GM12874 (cell line): ENCODE measurements at regions not wholly inside any gene's neighbourhood (a gene's known extent, or its start where the extent isn't known, plus 50 kb on each side); places are given as distances from the start of the nearest gene placed in this dataset.

ENCODE experiments used
- TF ChIP-seq, protein P1 (sequence below): IDR thresholded peaks from 2 replicates; pipeline ENCODE4 v1.5.1; 2011; ENCODE audit warnings: low read depth, mild to moderate bottlenecking, control low read depth, low read length, moderate library complexity; ENCODE audit not compliant: insufficient read depth

DNA sequence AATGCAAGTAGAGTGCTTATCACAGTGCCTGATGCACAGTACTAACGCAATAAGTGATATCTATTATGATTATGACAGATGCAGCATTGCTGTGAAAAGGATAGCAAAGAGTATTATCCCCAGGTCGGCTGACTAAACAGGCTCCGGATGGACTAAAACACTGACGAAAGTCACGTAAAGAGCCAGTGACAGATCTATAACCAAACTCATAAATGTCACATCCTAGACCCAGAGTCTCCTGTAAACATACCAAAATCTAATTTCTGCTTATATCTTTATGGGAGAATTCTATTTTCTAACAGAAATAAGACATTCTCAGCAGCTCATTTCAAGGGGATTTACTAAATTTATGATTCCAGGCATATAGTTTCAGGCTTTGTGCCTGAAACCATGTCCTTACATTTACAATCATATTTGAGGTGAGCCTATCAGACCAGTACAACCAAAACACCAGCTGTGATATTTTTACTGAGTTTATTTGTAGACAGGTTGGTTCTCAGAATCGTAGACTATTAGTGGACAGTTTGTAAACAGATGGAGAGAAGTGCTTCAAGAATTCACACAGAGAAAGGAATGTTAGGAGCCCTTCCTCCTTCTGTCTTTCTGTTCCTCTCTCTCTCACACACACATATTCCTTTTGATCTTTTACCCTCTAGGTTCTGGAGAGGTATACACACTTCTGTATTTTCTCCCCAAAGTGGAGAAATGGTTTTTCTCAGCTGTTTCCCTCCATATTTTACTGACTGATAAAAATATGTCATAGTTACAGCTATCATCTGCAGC is 52.4 kb upstream of the WDR26 start:
- TF ChIP-seq, protein P1, sequence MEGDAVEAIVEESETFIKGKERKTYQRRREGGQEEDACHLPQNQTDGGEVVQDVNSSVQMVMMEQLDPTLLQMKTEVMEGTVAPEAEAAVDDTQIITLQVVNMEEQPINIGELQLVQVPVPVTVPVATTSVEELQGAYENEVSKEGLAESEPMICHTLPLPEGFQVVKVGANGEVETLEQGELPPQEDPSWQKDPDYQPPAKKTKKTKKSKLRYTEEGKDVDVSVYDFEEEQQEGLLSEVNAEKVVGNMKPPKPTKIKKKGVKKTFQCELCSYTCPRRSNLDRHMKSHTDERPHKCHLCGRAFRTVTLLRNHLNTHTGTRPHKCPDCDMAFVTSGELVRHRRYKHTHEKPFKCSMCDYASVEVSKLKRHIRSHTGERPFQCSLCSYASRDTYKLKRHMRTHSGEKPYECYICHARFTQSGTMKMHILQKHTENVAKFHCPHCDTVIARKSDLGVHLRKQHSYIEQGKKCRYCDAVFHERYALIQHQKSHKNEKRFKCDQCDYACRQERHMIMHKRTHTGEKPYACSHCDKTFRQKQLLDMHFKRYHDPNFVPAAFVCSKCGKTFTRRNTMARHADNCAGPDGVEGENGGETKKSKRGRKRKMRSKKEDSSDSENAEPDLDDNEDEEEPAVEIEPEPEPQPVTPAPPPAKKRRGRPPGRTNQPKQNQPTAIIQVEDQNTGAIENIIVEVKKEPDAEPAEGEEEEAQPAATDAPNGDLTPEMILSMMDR = no peak

DNA sequence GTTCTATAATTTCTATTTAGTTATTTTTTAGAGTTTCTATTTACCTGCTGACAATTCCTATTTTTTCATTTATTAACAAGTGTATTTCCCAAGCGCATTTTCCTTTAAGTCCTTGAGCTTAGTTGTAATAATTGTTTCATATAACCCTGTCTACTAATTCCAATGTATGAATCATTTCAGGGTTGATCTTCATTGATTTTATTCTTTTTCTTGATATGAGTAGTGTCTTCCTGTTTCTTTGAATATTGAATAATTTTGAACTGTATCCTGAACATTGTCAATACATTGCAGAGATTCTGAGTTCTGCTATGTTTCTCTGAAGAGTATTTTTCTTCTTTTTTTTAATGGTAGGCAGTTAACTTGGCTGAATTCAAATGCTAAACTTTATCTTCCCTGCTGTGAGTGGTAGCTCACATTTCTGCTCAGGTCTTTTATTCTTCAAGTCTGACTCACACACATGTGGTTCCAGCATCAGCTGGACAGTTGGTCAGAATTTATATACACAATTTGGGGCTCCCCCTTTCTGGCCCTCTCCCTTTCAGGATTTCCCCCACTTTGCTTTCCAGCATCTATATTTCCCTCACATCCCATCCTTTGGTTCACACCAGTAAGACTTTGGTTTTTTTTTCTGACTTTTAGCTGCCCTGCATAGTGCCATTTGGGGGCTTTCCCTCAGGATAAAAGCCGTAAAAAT is 54.4 kb upstream of the WDR26 start:
- TF ChIP-seq, protein P1 = no peak

DNA sequence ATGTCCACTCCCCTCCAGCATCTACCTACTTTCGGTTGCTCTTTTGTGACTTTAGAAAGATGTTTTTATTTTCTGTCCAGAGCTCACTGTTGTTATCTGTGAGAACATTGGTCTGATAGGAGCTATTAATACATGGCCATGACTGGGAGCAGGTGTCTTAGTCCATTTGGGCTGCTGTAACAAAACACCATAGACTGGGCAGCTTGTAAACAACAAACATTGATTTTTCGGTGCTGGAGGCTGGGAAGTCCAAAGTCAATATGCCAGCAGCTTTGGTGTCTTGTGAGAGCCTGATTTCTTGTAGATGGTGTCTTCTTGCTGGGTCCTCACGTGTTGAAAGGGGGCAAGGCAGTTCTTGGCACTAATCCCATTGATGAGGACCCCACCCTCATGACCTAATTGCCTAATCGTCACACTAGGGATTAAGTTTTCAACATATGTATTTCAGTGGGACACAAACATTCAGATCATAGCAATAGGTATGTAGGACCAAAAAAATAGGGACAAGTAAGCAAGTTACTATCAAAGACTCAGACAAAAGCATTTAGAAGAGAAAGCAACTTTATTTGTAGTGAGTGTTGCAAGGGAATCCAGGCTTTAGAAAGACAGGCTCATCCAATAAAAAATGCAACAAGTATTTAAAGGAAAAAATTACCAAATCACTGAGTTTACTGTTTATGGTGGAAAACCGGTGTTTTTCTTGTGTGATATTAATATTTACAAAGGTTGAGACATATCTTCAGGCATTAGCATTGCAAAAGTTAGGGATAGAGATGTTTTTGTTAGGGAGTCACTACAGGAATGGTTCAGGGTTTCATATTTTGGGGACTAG is 55.2 kb upstream of the WDR26 start:
- TF ChIP-seq, protein P1 = no peak

- TF ChIP-seq, protein P1 = no peak
These were observed 56.2 kb upstream of the WDR26 start for GRCh38 chr1:224490549-224491537.

GRCh38 chr1:224492015-224492414 is 57.4 kb upstream of the WDR26 start:
- TF ChIP-seq, protein P1 = no peak

DNA sequence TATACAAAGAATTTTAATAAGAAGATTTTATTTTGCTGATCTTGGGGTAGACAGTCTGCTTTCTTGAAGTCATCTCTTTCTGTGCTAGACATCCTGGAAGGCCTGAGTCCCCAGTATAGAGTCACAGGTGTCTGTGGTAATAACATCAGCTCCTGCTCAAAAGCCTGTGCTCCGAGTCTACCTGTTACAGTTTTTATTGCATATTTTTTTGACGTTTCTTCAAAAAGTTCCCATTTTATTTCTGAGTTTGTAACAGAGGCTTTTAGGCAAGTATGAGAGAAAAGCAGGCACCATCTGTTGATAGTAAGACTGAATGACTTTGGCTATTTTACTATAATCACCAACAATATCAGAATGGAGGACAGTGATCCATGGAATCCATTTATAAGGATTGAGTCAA is 58.0 kb upstream of the WDR26 start:
- TF ChIP-seq, protein P1 = no peak
